ENCODE measurements at regions not wholly inside any gene's neighbourhood (a gene's known extent, or its start where the extent isn't known, plus 50 kb on each side); places are given as distances from the start of the nearest gene placed in this dataset.

DNA sequence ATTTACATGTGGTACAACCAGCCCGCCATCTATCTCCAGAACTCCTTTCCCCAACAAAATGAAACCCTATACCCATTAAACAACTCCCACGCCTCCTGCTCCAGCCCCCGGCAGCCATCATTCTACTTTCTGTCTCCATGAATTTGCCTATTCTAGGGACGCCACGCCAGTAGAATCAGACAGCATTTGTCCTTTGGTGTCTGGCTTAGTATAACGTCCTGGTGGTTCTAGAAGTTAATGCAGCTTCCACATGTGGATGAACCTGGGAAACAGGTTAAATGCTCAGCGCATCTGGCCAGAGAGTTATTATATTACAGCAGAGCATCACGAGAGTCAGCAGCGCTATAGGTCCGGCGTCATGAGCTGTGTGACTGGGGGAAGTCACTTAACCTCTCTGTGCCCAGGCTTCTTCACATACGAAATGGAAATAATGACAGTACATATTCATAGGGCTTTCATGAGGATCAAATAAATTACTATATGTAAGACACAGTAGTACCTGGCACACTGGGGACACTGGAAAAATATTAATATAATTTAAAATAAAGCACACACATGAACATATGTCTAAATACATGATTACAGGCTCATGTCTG is 178.7 kb upstream of the TAB2 start:
- Histone ChIP-seq H3K79me2 (ENCODE audit: insufficient read depth, low read length) (no peaks in the 10 kb centered on the region), H3K4me2 (ENCODE audit: low read depth, low read length, poor library complexity, severe bottlenecking) (no peak overlapping the region), H3K36me3 (ENCODE audit: insufficient read depth, low read length) (no peaks in the 10 kb centered on the region), H4K20me1 (ENCODE audit: insufficient read depth, low read length, poor library complexity, severe bottlenecking) (no peaks in the 10 kb centered on the region), H2AFZ (ENCODE audit: low read length) (no peak overlapping the region), H3K27me3 (ENCODE audit: insufficient read depth, low read length, poor library complexity, severe bottlenecking) (no peaks in the 10 kb centered on the region), H3F3A (ENCODE audit: low read depth) (peaks cover 10% of the 10 kb centered on the region; the same call in 1 of the 2 replicates), H3K9me2 (replicated peaks; ENCODE audit: low read depth, low read length) (no peaks in the 10 kb centered on the region), H3K4me1 (ENCODE audit: insufficient read depth, low read length, poor library complexity, severe bottlenecking) (peaks cover 17% of the 10 kb centered on the region), H3K9ac (ENCODE audit: low read depth, low read length, poor library complexity, severe bottlenecking) (no peak overlapping the region), H3K4me3 (ENCODE audit: low read length, poor library complexity, severe bottlenecking) (no peak overlapping the region), H3K9me3 (ENCODE audit: insufficient read depth, low read depth, low read length) (peaks cover 8% of the 10 kb centered on the region; the same call in 1 of the 2 replicates)
- TF ChIP-seq, protein P1, sequence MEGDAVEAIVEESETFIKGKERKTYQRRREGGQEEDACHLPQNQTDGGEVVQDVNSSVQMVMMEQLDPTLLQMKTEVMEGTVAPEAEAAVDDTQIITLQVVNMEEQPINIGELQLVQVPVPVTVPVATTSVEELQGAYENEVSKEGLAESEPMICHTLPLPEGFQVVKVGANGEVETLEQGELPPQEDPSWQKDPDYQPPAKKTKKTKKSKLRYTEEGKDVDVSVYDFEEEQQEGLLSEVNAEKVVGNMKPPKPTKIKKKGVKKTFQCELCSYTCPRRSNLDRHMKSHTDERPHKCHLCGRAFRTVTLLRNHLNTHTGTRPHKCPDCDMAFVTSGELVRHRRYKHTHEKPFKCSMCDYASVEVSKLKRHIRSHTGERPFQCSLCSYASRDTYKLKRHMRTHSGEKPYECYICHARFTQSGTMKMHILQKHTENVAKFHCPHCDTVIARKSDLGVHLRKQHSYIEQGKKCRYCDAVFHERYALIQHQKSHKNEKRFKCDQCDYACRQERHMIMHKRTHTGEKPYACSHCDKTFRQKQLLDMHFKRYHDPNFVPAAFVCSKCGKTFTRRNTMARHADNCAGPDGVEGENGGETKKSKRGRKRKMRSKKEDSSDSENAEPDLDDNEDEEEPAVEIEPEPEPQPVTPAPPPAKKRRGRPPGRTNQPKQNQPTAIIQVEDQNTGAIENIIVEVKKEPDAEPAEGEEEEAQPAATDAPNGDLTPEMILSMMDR (conservative IDR thresholded peaks at IDR 0.05; ENCODE audit: low read length): no peak; the same call in 1 of the 2 replicates
- TF ChIP-seq EZH2phosphoT487 (IDR thresholded peaks at IDR 0.05; ENCODE audit: borderline replicate concordance): no peak

DNA sequence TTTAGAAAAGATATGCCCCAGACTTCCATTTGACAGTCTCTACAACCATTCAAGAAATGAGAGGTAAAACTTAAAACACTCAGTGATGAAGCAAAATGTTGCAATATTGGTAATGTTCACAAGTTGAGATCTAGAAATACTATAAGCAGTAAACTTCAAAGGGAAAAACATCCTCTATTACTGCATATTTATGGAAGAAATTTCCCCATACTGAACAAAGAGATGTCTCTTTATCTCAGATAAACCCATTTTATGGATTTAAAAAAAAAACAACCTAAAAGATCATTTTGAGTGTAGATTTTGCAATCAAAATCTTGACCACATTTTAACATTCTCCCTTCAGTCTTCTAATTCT is 177.8 kb upstream of the TAB2 start:
- H3K9ac ChIP-seq (ENCODE audit: low read depth, low read length, poor library complexity, severe bottlenecking): peak overlapping the region; percentile 60
- H3F3A ChIP-seq (ENCODE audit: low read depth): peaks cover 10% of the 10 kb centered on the region; the same call in 1 of the 2 replicates
- H3K9me3 ChIP-seq (ENCODE audit: insufficient read depth, low read depth, low read length): peaks cover 8% of the 10 kb centered on the region; the same call in 1 of the 2 replicates
- no peak for TF ChIP-seq EZH2phosphoT487 (IDR thresholded peaks at IDR 0.05; ENCODE audit: borderline replicate concordance)
- TF ChIP-seq, protein P1 (conservative IDR thresholded peaks at IDR 0.05; ENCODE audit: low read length): no peak
- peak overlapping the region; percentile 66 for H3K4me2 ChIP-seq (ENCODE audit: low read depth, low read length, poor library complexity, severe bottlenecking)
- H3K9me2 ChIP-seq (replicated peaks; ENCODE audit: low read depth, low read length): no peaks in the 10 kb centered on the region
- H3K4me3 ChIP-seq (ENCODE audit: low read length, poor library complexity, severe bottlenecking): peak overlapping the region; percentile 51
- no peaks in the 10 kb centered on the region for H4K20me1 ChIP-seq (ENCODE audit: insufficient read depth, low read length, poor library complexity, severe bottlenecking)
- H3K36me3 ChIP-seq (ENCODE audit: insufficient read depth, low read length): no peaks in the 10 kb centered on the region
- H2AFZ ChIP-seq (ENCODE audit: low read length): peak overlapping the region; percentile 69; the same call in 1 of the 2 replicates
- H3K4me1 ChIP-seq (ENCODE audit: insufficient read depth, low read length, poor library complexity, severe bottlenecking): peaks cover 17% of the 10 kb centered on the region
- no peaks in the 10 kb centered on the region for H3K27me3 ChIP-seq (ENCODE audit: insufficient read depth, low read length, poor library complexity, severe bottlenecking)
- no peaks in the 10 kb centered on the region for H3K79me2 ChIP-seq (ENCODE audit: insufficient read depth, low read length)

DNA sequence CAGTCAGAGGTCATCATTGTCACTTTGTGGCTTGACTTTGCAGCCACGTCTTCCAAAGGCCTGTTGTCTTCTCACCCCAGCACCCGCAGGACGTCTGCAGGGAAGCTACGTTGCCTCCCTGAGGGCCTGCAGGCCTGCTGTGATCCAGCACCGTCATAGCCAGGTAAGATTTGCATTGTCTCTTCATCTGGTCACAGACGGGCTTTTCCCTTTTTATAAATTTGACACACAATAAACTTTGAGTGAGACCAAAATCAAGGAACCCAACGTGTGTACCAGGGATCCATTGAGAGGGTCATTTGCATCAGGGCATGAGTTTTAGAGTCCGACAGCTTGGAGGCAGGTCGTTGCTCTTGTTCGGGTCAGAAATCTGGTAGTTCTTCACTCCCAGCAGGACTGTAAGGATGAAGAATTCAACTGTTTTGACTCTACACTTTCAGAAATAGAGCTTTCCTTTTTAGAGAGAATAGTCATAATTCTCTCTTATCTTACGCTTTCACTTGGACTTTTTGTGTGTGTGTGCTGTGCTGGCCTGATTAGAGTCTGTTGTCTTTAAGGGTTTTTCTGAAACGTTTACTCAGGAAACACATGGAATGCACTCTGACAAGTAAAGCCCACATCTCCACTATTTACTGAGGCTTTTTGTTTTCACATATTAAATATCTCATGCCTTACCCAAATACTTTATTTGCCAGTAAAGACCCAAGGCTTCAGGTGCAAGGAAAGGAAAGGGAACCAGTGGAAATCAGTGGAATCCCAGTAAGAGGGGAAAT is 177.2 kb upstream of the TAB2 start:
- Histone ChIP-seq H3K4me3 (ENCODE audit: low read length, poor library complexity, severe bottlenecking) (peak overlapping the region; percentile 51), H3K4me1 (ENCODE audit: insufficient read depth, low read length, poor library complexity, severe bottlenecking) (peaks cover 17% of the 10 kb centered on the region), H3K4me2 (ENCODE audit: low read depth, low read length, poor library complexity, severe bottlenecking) (peak overlapping the region; percentile 66)

More for the DNA sequence above, 177.2 kb upstream of the TAB2 start:
- Histone ChIP-seq H2AFZ (ENCODE audit: low read length) (peak overlapping the region; percentile 69), H4K20me1 (ENCODE audit: insufficient read depth, low read length, poor library complexity, severe bottlenecking) (no peaks in the 10 kb centered on the region), H3K27me3 (ENCODE audit: insufficient read depth, low read length, poor library complexity, severe bottlenecking) (no peaks in the 10 kb centered on the region), H3K9ac (ENCODE audit: low read depth, low read length, poor library complexity, severe bottlenecking) (peak overlapping the region; percentile 60), H3K79me2 (ENCODE audit: insufficient read depth, low read length) (no peaks in the 10 kb centered on the region), H3K9me3 (ENCODE audit: insufficient read depth, low read depth, low read length) (peaks cover 8% of the 10 kb centered on the region; the same call in 1 of the 2 replicates), H3F3A (ENCODE audit: low read depth) (peaks cover 10% of the 10 kb centered on the region; the same call in 1 of the 2 replicates), H3K36me3 (ENCODE audit: insufficient read depth, low read length) (no peaks in the 10 kb centered on the region), H3K9me2 (replicated peaks; ENCODE audit: low read depth, low read length) (no peaks in the 10 kb centered on the region)
- TF ChIP-seq, protein P1 (conservative IDR thresholded peaks at IDR 0.05; ENCODE audit: low read length): no peak
- TF ChIP-seq EZH2phosphoT487 (IDR thresholded peaks at IDR 0.05; ENCODE audit: borderline replicate concordance): no peak
